SK-N-SH (cell line): ENCODE measurements at regions not wholly inside any gene's neighbourhood (a gene's known extent, or its start where the extent isn't known, plus 50 kb on each side); places are given as distances from the start of the nearest gene placed in this dataset.

Experiments used
- CTCF ChIA-PET: fragments of 300-600, 350-600 bp; formaldehyde crosslinking; extraction: SDS; loops from one replicate; lab custom pipeline; 2021; lab: Yijun Ruan, JAX
- POLR2A ChIA-PET: fragments of 350-600 bp; sonication (Branson Sonifier 250); formaldehyde crosslinking; extraction: SDS; loops from one replicate; lab custom pipeline; 2020; ENCODE audit warnings: antibody characterized with exemption, inconsistent platforms; lab: Yijun Ruan, JAX
- DNase-seq: peaks from one replicate; pipeline ENCODE4 v3.0.0; 2012
- H2AFZ ChIP-seq: fragments of 200-600 bp; sonication (generic); 2 replicates; pipeline ENCODE4 v1.8.1; 2016; ENCODE audit warnings: antibody characterized with exemption, mild to moderate bottlenecking, low read depth
- H3F3A ChIP-seq: fragments of 200-600 bp; sonication (generic); replicated peaks from 2 replicates; pipeline ENCODE3; 2016; ENCODE audit warnings: antibody characterized with exemption, mild to moderate bottlenecking; ENCODE audit not compliant: insufficient read depth
- H3K27ac ChIP-seq, 2 experiments: fragments of 200-500 bp in 1 of 2; fragments of 200-600 bp in 1 of 2; sonication (Bioruptor generic) in 1 of 2; sonication (generic), shearing (Covaris generic) in 1 of 2; 2 replicates each; pipeline versions ENCODE4 v1.5.1 to v1.6.1; 2014 to 2016; ENCODE audit warnings: low read depth in 2 of 2, inconsistent platforms in 1 of 2, low read length in 1 of 2, mild to moderate bottlenecking in 1 of 2, mixed read lengths in 1 of 2
- H3K27me3 ChIP-seq: fragments of 200-600 bp; sonication (generic), shearing (Covaris generic); 2 replicates; pipeline ENCODE4 v1.6.1; 2016; ENCODE audit warnings: mixed run types; ENCODE audit not compliant: insufficient read depth
- H3K36me3 ChIP-seq, 2 experiments: fragments of 200-500 bp in 1 of 2; fragments of 200-600 bp in 1 of 2; sonication (Bioruptor generic) in 1 of 2; sonication (generic) in 1 of 2; replicated peaks in 1 of 2; 2 replicates each; pipeline versions ENCODE3 to v1.5.1; 2014 to 2016; ENCODE audit warnings: low read length in 1 of 2, mild to moderate bottlenecking in 1 of 2; ENCODE audit not compliant: insufficient read depth in 2 of 2, control insufficient read depth in 1 of 2
- H3K4me1 ChIP-seq, 2 experiments: fragments of 200-500 bp in 1 of 2; fragments of 200-600 bp in 1 of 2; sonication (Bioruptor generic) in 1 of 2; sonication (generic), shearing (Covaris generic) in 1 of 2; 2 replicates each; pipeline versions ENCODE4 v1.5.1 to v1.6.1; 2014 to 2016; ENCODE audit warnings: low read depth in 1 of 2, low read length in 1 of 2, mixed run types in 1 of 2; ENCODE audit not compliant: insufficient read depth in 2 of 2, control insufficient read depth in 1 of 2
- H3K4me2 ChIP-seq: fragments of 200-600 bp; sonication (generic), shearing (Covaris generic); 2 replicates; pipeline ENCODE4 v1.6.1; 2017; ENCODE audit warnings: mixed run types
- H3K4me3 ChIP-seq, 2 experiments: fragments of 200-500 bp in 1 of 2; fragments of 200-600 bp in 1 of 2; sonication (Bioruptor generic) in 1 of 2; sonication (generic), shearing (Covaris generic) in 1 of 2; 2 replicates each; pipeline versions ENCODE4 v1.5.1 to v1.8.1; 2014 to 2016; ENCODE audit warnings: low read depth in 2 of 2, inconsistent platforms in 1 of 2, low read length in 1 of 2, mild to moderate bottlenecking in 1 of 2, mixed read lengths in 1 of 2, moderate library complexity in 1 of 2
- H3K79me2 ChIP-seq: fragments of 200-600 bp; sonication (generic); 2 replicates; pipeline ENCODE4 v1.8.1; 2017; ENCODE audit warnings: mild to moderate bottlenecking; ENCODE audit not compliant: insufficient read depth
- H3K9ac ChIP-seq: fragments of 200-600 bp; sonication (generic); 2 replicates; pipeline ENCODE4 v1.6.1; 2017; ENCODE audit warnings: mixed run types
- H3K9me2 ChIP-seq: fragments of 200-600 bp; sonication (generic); 2 replicates; pipeline ENCODE4 v1.6.1; 2017; ENCODE audit warnings: mixed run types
- H3K9me3 ChIP-seq: fragments of 200-600 bp; sonication (generic); 2 replicates; pipeline ENCODE4 v1.6.1; 2017; ENCODE audit warnings: mixed run types, mild to moderate bottlenecking, moderate library complexity
- H4K20me1 ChIP-seq: fragments of 200-600 bp; sonication (generic); 2 replicates; pipeline ENCODE4 v1.6.1; 2017; ENCODE audit warnings: mild to moderate bottlenecking, mixed run types; ENCODE audit not compliant: insufficient read depth
- CHD2 ChIP-seq: fragments of 150-350 bp; IDR thresholded peaks from 2 replicates; pipeline ENCODE4 v1.6.1; 2018; ENCODE audit warnings: low read length; ENCODE audit not compliant: partially characterized antibody
- CTCF ChIP-seq: fragments of 200-600 bp; sonication (generic); IDR thresholded peaks from 2 replicates; pipeline ENCODE4 v1.6.1; 2017; ENCODE audit warnings: antibody characterized with exemption, mild to moderate bottlenecking, moderate library complexity
- GATA2 ChIP-seq: sonication (generic); formaldehyde crosslinking; IDR thresholded peaks from 2 replicates; pipeline ENCODE4 v1.5.0; 2020; ENCODE audit warnings: mild to moderate bottlenecking, missing genetic modification reagents
- MXI1 ChIP-seq: IDR thresholded peaks from 2 replicates; pipeline ENCODE4 v1.6.1; 2012; ENCODE audit warnings: mild to moderate bottlenecking, low read depth, low read length, improper control_type of control experiment
- NFIC ChIP-seq: IDR thresholded peaks from 2 replicates; pipeline ENCODE4 v1.4.0; 2012; ENCODE audit warnings: borderline replicate concordance
- POLR2AphosphoS5 ChIP-seq: IDR thresholded peaks from 2 replicates; pipeline ENCODE4 v1.6.1; 2012; ENCODE audit warnings: low read depth, low read length
- REST ChIP-seq: IDR thresholded peaks from 2 replicates; pipeline ENCODE4 v1.6.1; 2012; ENCODE audit warnings: mild to moderate bottlenecking, low read depth, low read length, moderate library complexity
- RXRA ChIP-seq: IDR thresholded peaks from 2 replicates; pipeline ENCODE4 v1.4.0; 2012; ENCODE audit warnings: low read depth, mild to moderate bottlenecking, borderline replicate concordance
- TAF1 ChIP-seq: IDR thresholded peaks from 2 replicates; pipeline ENCODE4 v1.6.1; 2012; ENCODE audit warnings: low read depth, mild to moderate bottlenecking, low read length, moderate library complexity, borderline replicate concordance
- TCF12 ChIP-seq: IDR thresholded peaks from 2 replicates; pipeline ENCODE4 v1.4.0; 2012
- TEAD4 ChIP-seq: IDR thresholded peaks from 2 replicates; pipeline ENCODE4 v1.4.0; 2012; ENCODE audit warnings: mild to moderate bottlenecking, borderline replicate concordance; ENCODE audit not compliant: insufficient read depth
- USF2 ChIP-seq: fragments of 150-350 bp; IDR thresholded peaks from 2 replicates; pipeline ENCODE4 v1.6.1; 2017; ENCODE audit warnings: antibody characterized with exemption, low read length, low read depth, borderline replicate concordance
- ZBTB33 ChIP-seq: IDR thresholded peaks from 2 replicates; pipeline ENCODE4 v1.4.0; 2012; ENCODE audit warnings: low read depth, borderline replicate concordance
- WGBS: methylation state at CpG from one replicate; pipeline ENCODE4 v1.1.6; 2017; ENCODE audit warnings: low lambda C conversion rate; 5-methylcytosine and 5-hydroxymethylcytosine counted together

GRCh38 chr2:53362934-53363333, 404.7 kb upstream of the CHAC2 start:
- H3K36me3 ChIP-seq = no peaks in the 10 kb centered on the region
- H3F3A ChIP-seq = no peaks in the 10 kb centered on the region
- WGBS = 5% methylated on average over 2 of the region's 2 CpGs
- H3K27me3 ChIP-seq = no peaks in the 10 kb centered on the region
- TF ChIP-seq NFIC (no peak), ZBTB33 (no peak), REST (no peak), TCF12 (no peak), TAF1 (no peak), CTCF (no peak), CHD2 (no peak), RXRA (no peak), MXI1 (no peak), GATA2 (CRISPR knock-in tag) (no peak), TEAD4 (no peak), POLR2AphosphoS5 (no peak), USF2 (no peak)
- H3K4me3 ChIP-seq = no peak overlapping the region
- no peak overlapping the region for H3K4me2 ChIP-seq
- H3K4me1 ChIP-seq = no peaks in the 10 kb centered on the region
- H3K79me2 ChIP-seq = no peaks in the 10 kb centered on the region
- no peak for DNase-seq
- no peak overlapping the region for H3K27ac ChIP-seq
- H3K9ac ChIP-seq = no peak overlapping the region
- no peaks in the 10 kb centered on the region for H4K20me1 ChIP-seq
- H3K9me3 ChIP-seq = no peaks in the 10 kb centered on the region
- ChIA-PET POLR2A (no interaction called here), CTCF (no interaction called here)
- no peaks in the 10 kb centered on the region for H3K9me2 ChIP-seq
- no peak overlapping the region for H2AFZ ChIP-seq
